Keratinocyte (primary cell): ENCODE measurements at regions not wholly inside any gene's neighbourhood (a gene's known extent, or its start where the extent isn't known, plus 50 kb on each side); places are given as distances from the start of the nearest gene placed in this dataset.

Experiments
- DNase-seq: peaks from one replicate; pipeline ENCODE4 v3.0.0-alpha.2; 2011; ENCODE audit warnings: low read depth, missing footprints, low spot score
- FAIRE-seq: peaks from 2 replicates; lab custom pipeline; 2011; peaks lifted over from hg19 to GRCh38; lab: Jason Lieb, UNC
- H2AFZ ChIP-seq: 2 replicates; pipeline ENCODE4 v1.6.0; 2012; ENCODE audit warnings: low read length, control low read depth, inconsistent platforms; ENCODE audit not compliant: control insufficient read depth
- H3K27ac ChIP-seq: 2 replicates; pipeline ENCODE4 v1.5.1; 2011; ENCODE audit warnings: low read length; ENCODE audit not compliant: control insufficient read depth, insufficient read depth
- H3K27me3 ChIP-seq: 3 replicates; pipeline ENCODE4 v1.6.0; 2011; ENCODE audit warnings: low read length; ENCODE audit not compliant: control insufficient read depth, insufficient read depth; ENCODE audit errors: extremely low read depth
- H3K36me3 ChIP-seq, 2 experiments: 2 replicates in 1 of 2; 3 replicates in 1 of 2; pipeline ENCODE4 v1.5.1; 2011; ENCODE audit warnings: low read length in 2 of 2, mild to moderate bottlenecking in 1 of 2; ENCODE audit not compliant: control insufficient read depth in 2 of 2, insufficient read depth in 2 of 2; ENCODE audit errors: extremely low read depth in 1 of 2
- H3K4me1 ChIP-seq: 3 replicates; pipeline ENCODE4 v1.5.1; 2011; ENCODE audit warnings: low read length; ENCODE audit not compliant: control insufficient read depth, insufficient read depth; ENCODE audit errors: extremely low read depth
- H3K4me2 ChIP-seq: 3 replicates; pipeline ENCODE4 v1.6.0; 2011; ENCODE audit warnings: low read depth, low read length; ENCODE audit not compliant: control insufficient read depth, insufficient read depth; ENCODE audit errors: extremely low read depth
- H3K4me3 ChIP-seq, 3 experiments: fragments of 200-600 bp in 1 of 3; sonication (generic) in 1 of 3; 2 replicates in 2 of 3; 3 replicates in 1 of 3; pipeline ENCODE4 v1.5.1; 2011 to 2016; ENCODE audit warnings: low read length in 3 of 3, mild to moderate bottlenecking in 3 of 3, control low read depth in 2 of 3, inconsistent platforms in 1 of 3, low read depth in 1 of 3, mixed read lengths in 1 of 3, mixed run types in 1 of 3, moderate library complexity in 1 of 3; ENCODE audit not compliant: control insufficient read depth in 2 of 3, insufficient read depth in 2 of 3; ENCODE audit errors: extremely low read depth in 1 of 3
- H3K79me2 ChIP-seq: 2 replicates; pipeline ENCODE4 v1.6.0; 2012; ENCODE audit warnings: low read length; ENCODE audit not compliant: control insufficient read depth, insufficient read depth
- H3K9ac ChIP-seq: 3 replicates; pipeline ENCODE4 v1.6.0; 2011; ENCODE audit warnings: low read length; ENCODE audit not compliant: control insufficient read depth, insufficient read depth; ENCODE audit errors: extremely low read depth
- H3K9me1 ChIP-seq: 3 replicates; pipeline ENCODE4 v1.6.0; 2011; ENCODE audit warnings: low read length; ENCODE audit not compliant: control insufficient read depth, insufficient read depth; ENCODE audit errors: extremely low read depth
- H3K9me3 ChIP-seq: 2 replicates; pipeline ENCODE4 v1.5.1; 2012; ENCODE audit warnings: low read depth, low read length; ENCODE audit not compliant: control insufficient read depth
- H4K20me1 ChIP-seq: 3 replicates; pipeline ENCODE4 v1.6.0; 2011; ENCODE audit warnings: low read length; ENCODE audit not compliant: control insufficient read depth, insufficient read depth; ENCODE audit errors: extremely low read depth
- CTCF ChIP-seq, 3 experiments: IDR thresholded peaks in 1 of 3; conservative IDR thresholded peaks in 1 of 3; optimal IDR thresholded peaks in 1 of 3; 2 replicates in 2 of 3; 3 replicates in 1 of 3; pipeline versions ENCODE3 to v1.5.1; 2011; ENCODE audit warnings: low read length in 3 of 3, mild to moderate bottlenecking in 3 of 3, moderate library complexity in 2 of 3, control low read depth in 1 of 3, inconsistent platforms in 1 of 3; ENCODE audit not compliant: insufficient read depth in 2 of 3; ENCODE audit errors: extremely low read depth in 1 of 3
- EZH2 ChIP-seq: IDR thresholded peaks from one replicate; pipeline ENCODE4 v1.6.1; 2012; ENCODE audit warnings: inconsistent platforms, mild to moderate bottlenecking, low read length, moderate library complexity
- dilution Hi-C: fragments of 300-500 bp; cut with MboI; formaldehyde crosslinking; loops from one replicate; pipeline ENCODE4 v1.7.0; 2020; ENCODE audit warnings: low sequenced_read_pairs; ENCODE audit not compliant: extremely low pct_ligation_motif_present

GRCh38 chr2:23073671-23074070 is 311.3 kb upstream of the KLHL29 start:
- no peak for DNase-seq
- Histone ChIP-seq H4K20me1 (no peaks in the 10 kb centered on the region), H3K9ac (no peak overlapping the region), H3K27ac (no peak overlapping the region), H3K36me3 (no peaks in the 10 kb centered on the region), H3K4me3 (no peak overlapping the region), H3K9me1 (no peaks in the 10 kb centered on the region), H3K79me2 (no peaks in the 10 kb centered on the region), H3K27me3 (no peaks in the 10 kb centered on the region), H2AFZ (no peak overlapping the region), H3K9me3 (no peaks in the 10 kb centered on the region), H3K4me2 (no peak overlapping the region), H3K4me1 (no peaks in the 10 kb centered on the region)
- no peak for FAIRE-seq
- dilution Hi-C loops, result no loop called here
- no peak for TF ChIP-seq EZH2
- no peak for TF ChIP-seq CTCF (optimal IDR thresholded peaks at IDR 0.05 in 1 of 3, IDR thresholded peaks at IDR 0.05 in 1 of 3, conservative IDR thresholded peaks at IDR 0.05 in 1 of 3; ENCODE audit: extremely low read depth in 1 of 3, insufficient read depth in 2 of 3, low read length in 3 of 3)

- Histone ChIP-seq H3K36me3 (no peaks in the 10 kb centered on the region), H3K4me3 (no peak overlapping the region), H3K27me3 (no peaks in the 10 kb centered on the region), H3K79me2 (no peaks in the 10 kb centered on the region), H3K9ac (no peak overlapping the region), H2AFZ (no peak overlapping the region), H3K27ac (no peak overlapping the region), H4K20me1 (no peaks in the 10 kb centered on the region), H3K4me2 (no peak overlapping the region), H3K9me1 (no peaks in the 10 kb centered on the region), H3K9me3 (no peaks in the 10 kb centered on the region), H3K4me1 (no peaks in the 10 kb centered on the region)
- dilution Hi-C loops, result no loop called here
- FAIRE-seq (no peak), DNase-seq (no peak)
- no peak for TF ChIP-seq CTCF (optimal IDR thresholded peaks at IDR 0.05 in 1 of 3, IDR thresholded peaks at IDR 0.05 in 1 of 3, conservative IDR thresholded peaks at IDR 0.05 in 1 of 3; ENCODE audit: extremely low read depth in 1 of 3, insufficient read depth in 2 of 3, low read length in 3 of 3)
Observed at GRCh38 chr2:23077596-23077995, 307.4 kb upstream of the KLHL29 start.
